ENCODE measurements at regions not wholly inside any gene's neighbourhood (a gene's known extent, or its start where the extent isn't known, plus 50 kb on each side); places are given as distances from the start of the nearest gene placed in this dataset.

GRCh38 chr3:70386043-70386442, 73.6 kb upstream of the MDFIC2 start:
- Histone ChIP-seq H3K9ac (ENCODE audit: low read length) (no peak overlapping the region), H4K20me1 (ENCODE audit: insufficient read depth) (no peaks in the 10 kb centered on the region), H3K36me3 (ENCODE audit: control insufficient read depth in 1 of 2, insufficient read depth in 2 of 2, low read length in 2 of 2) (no peaks in the 10 kb centered on the region), H3K4me2 (ENCODE audit: low read length) (no peak overlapping the region), H3K9me3 (ENCODE audit: control insufficient read depth in 1 of 2, insufficient read depth in 1 of 2, low read depth in 1 of 2, low read length in 2 of 2) (peaks cover 0 to 6% of the 10 kb centered on the region in 2 experiments; a peak in 1 of 4 replicates), H3K27ac (ENCODE audit: low read depth, low read length) (no peak overlapping the region), H2AFZ (ENCODE audit: low read depth, low read length, poor library complexity, severe bottlenecking) (no peak overlapping the region), H3K4me1 (ENCODE audit: control insufficient read depth in 1 of 2, insufficient read depth in 2 of 2, low read length in 2 of 2) (no peaks in the 10 kb centered on the region), H3K4me3 (replicated peaks in 1 of 2; ENCODE audit: low read depth in 1 of 2, low read length in 2 of 2) (no peak overlapping the region), H3K9me2 (ENCODE audit: insufficient read depth) (no peaks in the 10 kb centered on the region), H3K79me2 (ENCODE audit: insufficient read depth, low read length) (no peaks in the 10 kb centered on the region), H3K27me3 (ENCODE audit: insufficient read depth, low read length) (no peaks in the 10 kb centered on the region)
- ChIA-PET RAD21 (ENCODE audit: low non-redundant PET in 1 of 2, low total read pairs in 2 of 2, uncharacterized antibody in 2 of 2, unreplicated experiment in 2 of 2) (no interaction called here), CTCF (no interaction called here), POLR2A (no interaction called here)
- intact Hi-C loops (cut with micrococcal nuclease): no loop called here
- DNase-seq (ENCODE audit: low read depth, low spot score): no peak
- ATAC-seq: no peak
- BruUV-seq (replicated peaks): no TSS peak
- TF ChIP-seq MAX (IDR thresholded peaks at IDR 0.05) (no peak), JUND (IDR thresholded peaks at IDR 0.05) (no peak), CBX3 (IDR thresholded peaks at IDR 0.05; ENCODE audit: low read depth) (no peak), ZBTB33 (IDR thresholded peaks at IDR 0.05; ENCODE audit: extremely low read depth, insufficient replicate concordance, low read length) (no peak), POLR2A (IDR thresholded peaks at IDR 0.05; ENCODE audit: borderline replicate concordance, extremely low read depth, insufficient read depth, insufficient read length) (no peak), SP1 (IDR thresholded peaks at IDR 0.05; ENCODE audit: low read depth) (no peak), TCF7L2 (IDR thresholded peaks at IDR 0.05; ENCODE audit: borderline replicate concordance, extremely low read depth, insufficient read depth, insufficient read length) (no peak), REST (IDR thresholded peaks at IDR 0.05; ENCODE audit: low read depth) (no peak), EGR1 (IDR thresholded peaks at IDR 0.05; ENCODE audit: low read depth) (no peak), ELF1 (IDR thresholded peaks at IDR 0.05; ENCODE audit: borderline replicate concordance, low read depth) (no peak), ATF3 (IDR thresholded peaks at IDR 0.05) (no peak), CEBPB (IDR thresholded peaks at IDR 0.05; ENCODE audit: low read depth) (no peak), ZNF274 (IDR thresholded peaks at IDR 0.05; ENCODE audit: low read depth, low read length) (no peak)
- TF ChIP-seq, protein P1, sequence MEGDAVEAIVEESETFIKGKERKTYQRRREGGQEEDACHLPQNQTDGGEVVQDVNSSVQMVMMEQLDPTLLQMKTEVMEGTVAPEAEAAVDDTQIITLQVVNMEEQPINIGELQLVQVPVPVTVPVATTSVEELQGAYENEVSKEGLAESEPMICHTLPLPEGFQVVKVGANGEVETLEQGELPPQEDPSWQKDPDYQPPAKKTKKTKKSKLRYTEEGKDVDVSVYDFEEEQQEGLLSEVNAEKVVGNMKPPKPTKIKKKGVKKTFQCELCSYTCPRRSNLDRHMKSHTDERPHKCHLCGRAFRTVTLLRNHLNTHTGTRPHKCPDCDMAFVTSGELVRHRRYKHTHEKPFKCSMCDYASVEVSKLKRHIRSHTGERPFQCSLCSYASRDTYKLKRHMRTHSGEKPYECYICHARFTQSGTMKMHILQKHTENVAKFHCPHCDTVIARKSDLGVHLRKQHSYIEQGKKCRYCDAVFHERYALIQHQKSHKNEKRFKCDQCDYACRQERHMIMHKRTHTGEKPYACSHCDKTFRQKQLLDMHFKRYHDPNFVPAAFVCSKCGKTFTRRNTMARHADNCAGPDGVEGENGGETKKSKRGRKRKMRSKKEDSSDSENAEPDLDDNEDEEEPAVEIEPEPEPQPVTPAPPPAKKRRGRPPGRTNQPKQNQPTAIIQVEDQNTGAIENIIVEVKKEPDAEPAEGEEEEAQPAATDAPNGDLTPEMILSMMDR (IDR thresholded peaks at IDR 0.05 in 2 of 3, conservative IDR thresholded peaks at IDR 0.05 in 1 of 3; ENCODE audit: borderline replicate concordance in 1 of 3, insufficient read depth in 1 of 3, low read depth in 2 of 3, low read length in 2 of 3): no peak
